Panc1 (cell line): ENCODE measurements at regions not wholly inside any gene's neighbourhood (a gene's known extent, or its start where the extent isn't known, plus 50 kb on each side); places are given as distances from the start of the nearest gene placed in this dataset.

Experiments used
- ATAC-seq: fragments of 200-7000 bp; cut with Tn5 transposase; 2 replicates; pipeline ENCODE4 v1.9.1; 2020; ENCODE audit warnings: mild to moderate bottlenecking, moderate library complexity
- BruUV-seq: library from RNA; stranded (reverse); fragments of 400-500 nt; replicated peaks from 2 replicates; lab custom pipeline; 2021; lab: Mats Ljungman, UMichigan
- CTCF ChIA-PET: fragments of 300-600 bp; sonication (Branson Sonifier 250); formaldehyde crosslinking; loops from one replicate; lab custom pipeline; 2022; ENCODE audit warnings: antibody characterized with exemption; lab: Charles Lee
- POLR2A ChIA-PET: fragments of 300-600 bp; sonication (Branson Sonifier 250); formaldehyde crosslinking; loops from one replicate; lab custom pipeline; 2022; ENCODE audit warnings: antibody characterized with exemption; lab: Charles Lee
- DNase-seq: peaks from one replicate; pipeline ENCODE4 v3.0.0-alpha.2; 2010; ENCODE audit warnings: low read depth, low spot score
- H3K27ac ChIP-seq: 2 replicates; pipeline ENCODE4 v1.5.1; 2011; ENCODE audit warnings: mild to moderate bottlenecking, low read length, inconsistent platforms
- H3K27me3 ChIP-seq: fragments of 200-500 bp; sonication (Bioruptor generic); 2 replicates; pipeline ENCODE4 v1.6.0; 2014; ENCODE audit warnings: low read length, inconsistent platforms; ENCODE audit not compliant: control insufficient read depth, insufficient read depth
- H3K36me3 ChIP-seq: fragments of 200-500 bp; sonication (Bioruptor generic); 2 replicates; pipeline ENCODE4 v1.5.1; 2014; ENCODE audit warnings: inconsistent platforms, mild to moderate bottlenecking, low read length, moderate library complexity; ENCODE audit not compliant: control insufficient read depth, insufficient read depth
- H3K4me1 ChIP-seq: 2 replicates; pipeline ENCODE4 v1.5.1; 2011; ENCODE audit warnings: inconsistent platforms, mild to moderate bottlenecking, low read length, moderate library complexity; ENCODE audit not compliant: control insufficient read depth, insufficient read depth
- H3K4me3 ChIP-seq, 2 experiments: 2 replicates each; pipeline ENCODE4 v1.5.1; 2011 to 2012; ENCODE audit warnings: low read depth in 2 of 2, low read length in 2 of 2, mild to moderate bottlenecking in 2 of 2, inconsistent platforms in 1 of 2, moderate library complexity in 1 of 2
- H3K9me3 ChIP-seq: fragments of 200-500 bp; sonication (Bioruptor generic); 2 replicates; pipeline ENCODE4 v1.5.1; 2014; ENCODE audit warnings: low read depth, mild to moderate bottlenecking, inconsistent platforms, low read length, moderate library complexity; ENCODE audit not compliant: control insufficient read depth, insufficient read depth
- CTCF ChIP-seq: fragments of 450-650 bp; IDR thresholded peaks from 2 replicates; pipeline ENCODE4 v1.5.1; 2017; ENCODE audit warnings: mild to moderate bottlenecking
- POLR2AphosphoS5 ChIP-seq: IDR thresholded peaks from 2 replicates; pipeline ENCODE4 v1.6.1; 2012; ENCODE audit warnings: mild to moderate bottlenecking, low read depth, low read length, moderate library complexity
- SIN3A ChIP-seq: IDR thresholded peaks from 2 replicates; pipeline ENCODE4 v1.6.1; 2012; ENCODE audit warnings: low read depth, mild to moderate bottlenecking, low read length, moderate library complexity, borderline replicate concordance; ENCODE audit not compliant: insufficient read depth
- TCF7L2 ChIP-seq: IDR thresholded peaks from 2 replicates; pipeline ENCODE4 v1.6.1; 2011; ENCODE audit warnings: mild to moderate bottlenecking, low read depth, low read length, inconsistent platforms
- in situ Hi-C: cut with HindIII; loops from 2 replicates; pipeline ENCODE4 v1.10.0; 2016; ENCODE audit warnings: low sequenced_read_pairs, low pct_unique_long_range_greater_than_20kb
- intact Hi-C: fragments of 100-400 bp; cut with micrococcal nuclease; formaldehyde crosslinking; loops from one replicate; pipeline ENCODE4 v1.10.0; 2022; ENCODE audit not compliant: unreplicated experiment
- TF ChIP-seq, protein P1 (sequence below), 2 experiments: IDR thresholded peaks; 2 replicates each; pipeline ENCODE4 v1.6.1; 2011 to 2012; ENCODE audit warnings: low read depth in 2 of 2, control low read depth in 1 of 2, low read length in 1 of 2, mild to moderate bottlenecking in 1 of 2, moderate library complexity in 1 of 2; ENCODE audit not compliant: insufficient read depth in 1 of 2

- intact Hi-C loops (no loop called here), in situ Hi-C loops (no loop called here)
- no peaks in the 10 kb centered on the region for H3K27me3 ChIP-seq
- POLR2A ChIA-PET = no interaction called here
- H3K36me3 ChIP-seq = no peaks in the 10 kb centered on the region
- CTCF ChIA-PET = no interaction called here
- no peak overlapping the region; the same call in 1 of the 2 replicates for H3K27ac ChIP-seq
- H3K9me3 ChIP-seq = no peaks in the 10 kb centered on the region
- no peak for DNase-seq
- no peak for TF ChIP-seq SIN3A
- TF ChIP-seq POLR2AphosphoS5 = no peak
- TF ChIP-seq, protein P1, sequence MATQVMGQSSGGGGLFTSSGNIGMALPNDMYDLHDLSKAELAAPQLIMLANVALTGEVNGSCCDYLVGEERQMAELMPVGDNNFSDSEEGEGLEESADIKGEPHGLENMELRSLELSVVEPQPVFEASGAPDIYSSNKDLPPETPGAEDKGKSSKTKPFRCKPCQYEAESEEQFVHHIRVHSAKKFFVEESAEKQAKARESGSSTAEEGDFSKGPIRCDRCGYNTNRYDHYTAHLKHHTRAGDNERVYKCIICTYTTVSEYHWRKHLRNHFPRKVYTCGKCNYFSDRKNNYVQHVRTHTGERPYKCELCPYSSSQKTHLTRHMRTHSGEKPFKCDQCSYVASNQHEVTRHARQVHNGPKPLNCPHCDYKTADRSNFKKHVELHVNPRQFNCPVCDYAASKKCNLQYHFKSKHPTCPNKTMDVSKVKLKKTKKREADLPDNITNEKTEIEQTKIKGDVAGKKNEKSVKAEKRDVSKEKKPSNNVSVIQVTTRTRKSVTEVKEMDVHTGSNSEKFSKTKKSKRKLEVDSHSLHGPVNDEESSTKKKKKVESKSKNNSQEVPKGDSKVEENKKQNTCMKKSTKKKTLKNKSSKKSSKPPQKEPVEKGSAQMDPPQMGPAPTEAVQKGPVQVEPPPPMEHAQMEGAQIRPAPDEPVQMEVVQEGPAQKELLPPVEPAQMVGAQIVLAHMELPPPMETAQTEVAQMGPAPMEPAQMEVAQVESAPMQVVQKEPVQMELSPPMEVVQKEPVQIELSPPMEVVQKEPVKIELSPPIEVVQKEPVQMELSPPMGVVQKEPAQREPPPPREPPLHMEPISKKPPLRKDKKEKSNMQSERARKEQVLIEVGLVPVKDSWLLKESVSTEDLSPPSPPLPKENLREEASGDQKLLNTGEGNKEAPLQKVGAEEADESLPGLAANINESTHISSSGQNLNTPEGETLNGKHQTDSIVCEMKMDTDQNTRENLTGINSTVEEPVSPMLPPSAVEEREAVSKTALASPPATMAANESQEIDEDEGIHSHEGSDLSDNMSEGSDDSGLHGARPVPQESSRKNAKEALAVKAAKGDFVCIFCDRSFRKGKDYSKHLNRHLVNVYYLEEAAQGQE (IDR thresholded peaks at IDR 0.05; ENCODE audit: insufficient read depth in 1 of 2, low read depth in 2 of 2, low read length in 1 of 2) = no peak
- no peak for TF ChIP-seq TCF7L2
- no peak for TF ChIP-seq CTCF
- no TSS peak for BruUV-seq
- H3K4me3 ChIP-seq = no peak overlapping the region
- no peaks in the 10 kb centered on the region for H3K4me1 ChIP-seq
- ATAC-seq = no peak
Measured at GRCh38 chr3:177536873-177537272, 339.6 kb upstream of the TBL1XR1 start.

- BruUV-seq = no TSS peak
- Histone ChIP-seq H3K27ac (no peak overlapping the region), H3K4me1 (no peaks in the 10 kb centered on the region), H3K9me3 (no peaks in the 10 kb centered on the region), H3K36me3 (no peaks in the 10 kb centered on the region), H3K27me3 (no peaks in the 10 kb centered on the region), H3K4me3 (no peak overlapping the region)
- in situ Hi-C loops = no loop called here
- DNase-seq = no peak
- TF ChIP-seq, protein P1 (IDR thresholded peaks at IDR 0.05; ENCODE audit: insufficient read depth in 1 of 2, low read depth in 2 of 2, low read length in 1 of 2) = no peak
- TF ChIP-seq POLR2AphosphoS5 = no peak
- TF ChIP-seq TCF7L2 = no peak
- TF ChIP-seq CTCF = no peak
- TF ChIP-seq SIN3A = no peak
- ATAC-seq = no peak
- ChIA-PET CTCF (no interaction called here), POLR2A (interaction anchor here (0.7 kb wide), 1 partner anchor 350 kb away, joined by 3 read pairs; no protein-coding TSS in a partner anchor)
- intact Hi-C loops = no loop called here
Measured at GRCh38 chr3:177537612-177538011, 340.3 kb upstream of the TBL1XR1 start.
